HEK293 (cell line): ENCODE measurements at regions not wholly inside any gene's neighbourhood (a gene's known extent, or its start where the extent isn't known, plus 50 kb on each side); places are given as distances from the start of the nearest gene placed in this dataset.

Experiments
- CTCF ChIA-PET: fragments of 350-600 bp; formaldehyde crosslinking; extraction: SDS; loops from one replicate; lab custom pipeline; 2021; ENCODE audit warnings: antibody characterized with exemption; lab: Yijun Ruan, JAX
- POLR2A ChIA-PET: fragments of 300-600 bp; formaldehyde crosslinking; extraction: SDS; loops from one replicate; lab custom pipeline; 2020; ENCODE audit warnings: antibody characterized with exemption, inconsistent platforms; lab: Yijun Ruan, JAX
- H3K27ac ChIP-seq: fragments of 200-500 bp; sonication (Bioruptor generic); 2 replicates; pipeline ENCODE4 v1.5.1; 2014; ENCODE audit warnings: low read depth, low read length, control low read depth, inconsistent platforms; ENCODE audit errors: extremely low read depth
- H3K36me3 ChIP-seq, 2 experiments: fragments of 200-500 bp in 1 of 2; sonication (Bioruptor generic) in 1 of 2; 1 replicate in 1 of 2; 2 replicates in 1 of 2; pipeline ENCODE4 v1.5.1; 2014 to 2017; ENCODE audit warnings: inconsistent platforms in 2 of 2, low read length in 2 of 2; ENCODE audit not compliant: control insufficient read depth in 2 of 2, insufficient read depth in 1 of 2
- H3K4me1 ChIP-seq: fragments of 200-500 bp; sonication (Bioruptor generic); 2 replicates; pipeline ENCODE4 v1.5.1; 2014; ENCODE audit warnings: mild to moderate bottlenecking, low read length, inconsistent platforms; ENCODE audit not compliant: control insufficient read depth, insufficient read depth
- H3K4me3 ChIP-seq: 2 replicates; pipeline ENCODE4 v1.5.1; 2011; ENCODE audit warnings: low read depth, mild to moderate bottlenecking, control low read depth, low read length, moderate library complexity
- H3K9me3 ChIP-seq: fragments of 200-500 bp; sonication (Bioruptor generic); 2 replicates; pipeline ENCODE4 v1.5.1; 2014; ENCODE audit warnings: low read depth, low read length, inconsistent platforms; ENCODE audit not compliant: control insufficient read depth, insufficient read depth
- GLI4 ChIP-seq: fragments of 450-650 bp; formaldehyde crosslinking; IDR thresholded peaks from 2 replicates; pipeline ENCODE4 v1.5.1; 2016; ENCODE audit warnings: missing biosample characterization, missing genetic modification characterization
- KLF16 ChIP-seq: fragments of 450-650 bp; formaldehyde crosslinking; IDR thresholded peaks from 2 replicates; pipeline ENCODE4 v1.5.1; 2017; ENCODE audit warnings: missing biosample characterization, missing genetic modification characterization
- PRDM1 ChIP-seq: fragments of 450-650 bp; formaldehyde crosslinking; IDR thresholded peaks from 2 replicates; pipeline ENCODE4; 2016; ENCODE audit warnings: missing biosample characterization, missing genetic modification characterization
- TRIM28 ChIP-seq: IDR thresholded peaks from 2 replicates; pipeline ENCODE4 v1.6.1; 2011; ENCODE audit warnings: low read length, control low read depth, borderline replicate concordance
- ZBTB17 ChIP-seq: fragments of 450-650 bp; formaldehyde crosslinking; IDR thresholded peaks from 2 replicates; pipeline ENCODE4 v1.5.1; 2016; ENCODE audit warnings: missing biosample characterization, missing genetic modification characterization
- ZNF112 ChIP-seq: fragments of 450-650 bp; formaldehyde crosslinking; IDR thresholded peaks from 2 replicates; pipeline ENCODE4 v1.5.0; 2017; ENCODE audit warnings: missing biosample characterization, missing genetic modification characterization
- ZNF266 ChIP-seq: fragments of 450-650 bp; formaldehyde crosslinking; IDR thresholded peaks from 2 replicates; pipeline ENCODE4 v1.5.1; 2016; ENCODE audit warnings: missing biosample characterization, missing genetic modification characterization, low read depth
- ZNF335 ChIP-seq: fragments of 450-650 bp; formaldehyde crosslinking; conservative IDR thresholded peaks from 2 replicates; pipeline ENCODE4 v1.5.1; 2016; ENCODE audit warnings: missing biosample characterization, missing genetic modification characterization
- ZNF654 ChIP-seq: fragments of 450-650 bp; formaldehyde crosslinking; IDR thresholded peaks from 2 replicates; pipeline ENCODE4 v1.5.1; 2016; ENCODE audit warnings: low read depth, missing biosample characterization, missing genetic modification characterization
- ZNF785 ChIP-seq: fragments of 450-650 bp; formaldehyde crosslinking; IDR thresholded peaks from 2 replicates; pipeline ENCODE4 v1.5.1; 2016; ENCODE audit warnings: missing biosample characterization, missing genetic modification characterization
- TF ChIP-seq, protein P1 (sequence below): fragments of 450-650 bp; IDR thresholded peaks from 2 replicates; pipeline ENCODE4 v1.5.1; 2018; ENCODE audit warnings: missing biosample characterization, missing genetic modification characterization
- TF ChIP-seq, protein P2 (sequence below): fragments of 450-650 bp; formaldehyde crosslinking; IDR thresholded peaks from 2 replicates; pipeline ENCODE4 v1.5.1; 2016; ENCODE audit warnings: missing biosample characterization, missing genetic modification characterization
- TF ChIP-seq, protein P3 (sequence below): fragments of 450-650 bp; formaldehyde crosslinking; IDR thresholded peaks from 2 replicates; pipeline ENCODE4 v1.5.1; 2016; ENCODE audit warnings: missing biosample characterization, missing genetic modification characterization
- TF ChIP-seq, protein P4 (sequence below): sonication (generic); formaldehyde crosslinking; IDR thresholded peaks from 2 replicates; pipeline ENCODE4 v1.8.1; 2022; ENCODE audit warnings: mild to moderate bottlenecking, moderate library complexity, missing genetic modification reagents
- TF ChIP-seq, protein P5 (sequence below): fragments of 450-650 bp; formaldehyde crosslinking; optimal IDR thresholded peaks from 2 replicates; pipeline ENCODE3; 2016; ENCODE audit warnings: missing biosample characterization, mild to moderate bottlenecking, missing genetic modification characterization
- TF ChIP-seq, protein P6 (sequence below): fragments of 450-650 bp; formaldehyde crosslinking; IDR thresholded peaks from 2 replicates; pipeline ENCODE4 v1.5.1; 2016; ENCODE audit warnings: missing biosample characterization, missing genetic modification characterization
- TF ChIP-seq, protein P7 (sequence below): IDR thresholded peaks from 2 replicates; pipeline ENCODE4 v1.6.1; 2011; ENCODE audit warnings: mild to moderate bottlenecking, low read depth, low read length, borderline replicate concordance
- TF ChIP-seq, protein P8 (sequence below): fragments of 450-650 bp; formaldehyde crosslinking; IDR thresholded peaks from 2 replicates; pipeline ENCODE4 v1.5.1; 2016; ENCODE audit warnings: missing biosample characterization, missing genetic modification characterization, borderline replicate concordance

DNA sequence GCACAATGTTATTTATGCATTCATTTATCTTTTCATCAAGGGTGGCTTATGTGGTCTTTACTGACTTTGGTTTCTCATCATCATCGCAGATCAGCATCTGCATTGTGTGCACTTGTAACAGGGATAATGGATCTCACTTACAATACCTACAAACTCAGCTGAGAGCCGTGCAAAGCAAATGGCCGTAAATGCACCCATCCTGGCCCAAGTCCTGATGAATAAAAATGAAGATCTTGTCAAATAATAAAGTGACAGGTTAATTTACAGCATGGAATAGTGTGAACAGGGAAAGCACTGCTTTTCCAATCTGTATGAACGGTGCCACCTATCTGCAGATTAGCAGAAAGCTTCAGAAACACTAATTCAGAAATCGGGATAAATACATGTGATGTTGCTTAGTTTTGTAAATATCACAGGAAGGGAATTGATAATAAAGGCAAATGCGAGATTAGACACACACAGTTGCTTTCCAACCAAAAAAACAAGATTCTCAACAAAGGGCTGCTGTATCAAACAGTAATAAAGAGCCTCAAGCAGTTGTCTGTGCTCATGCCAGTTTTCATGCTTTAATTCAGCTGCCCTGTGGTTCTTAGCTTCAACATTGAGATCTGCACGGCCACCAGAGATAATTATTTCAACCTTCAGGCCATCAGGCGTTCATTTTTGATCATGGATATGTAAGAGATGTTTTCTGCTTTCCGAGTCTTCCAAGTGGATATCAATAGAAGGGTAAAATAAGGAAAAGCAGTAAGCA is 153.4 kb upstream of the POU5F2 start:
- Histone ChIP-seq H3K9me3 (no peaks in the 10 kb centered on the region), H3K27ac (no peak overlapping the region), H3K4me1 (peaks cover 7% of the 10 kb centered on the region; the same call in 1 of the 2 replicates), H3K36me3 (no peaks in the 10 kb centered on the region), H3K4me3 (no peak overlapping the region)
- ChIA-PET CTCF (interaction anchor here (0.5 to 2.0 kb wide), 18 partner anchors 10 to 1262 kb away, joined by 3 to 11 read pairs (median 4); no protein-coding TSS in a partner anchor), POLR2A (no interaction called here)
- TF ChIP-seq TRIM28 (no peak), GLI4 (tag by site-specific recombination) (no peak), ZNF785 (tag by site-specific recombination) (no peak), ZNF112 (tag by site-specific recombination) (no peak), KLF16 (no peak), ZNF335 (tag by site-specific recombination) (0 out of 2 replicates have a peak, but pooled peaks have one; percentile 19), ZNF654 (peak; percentile 50), PRDM1 (peak; percentile 45; the same call in 1 of the 2 replicates), ZNF266 (no peak), ZBTB17 (peak; percentile 37; the same call in 1 of the 2 replicates)
- TF ChIP-seq, protein P1, sequence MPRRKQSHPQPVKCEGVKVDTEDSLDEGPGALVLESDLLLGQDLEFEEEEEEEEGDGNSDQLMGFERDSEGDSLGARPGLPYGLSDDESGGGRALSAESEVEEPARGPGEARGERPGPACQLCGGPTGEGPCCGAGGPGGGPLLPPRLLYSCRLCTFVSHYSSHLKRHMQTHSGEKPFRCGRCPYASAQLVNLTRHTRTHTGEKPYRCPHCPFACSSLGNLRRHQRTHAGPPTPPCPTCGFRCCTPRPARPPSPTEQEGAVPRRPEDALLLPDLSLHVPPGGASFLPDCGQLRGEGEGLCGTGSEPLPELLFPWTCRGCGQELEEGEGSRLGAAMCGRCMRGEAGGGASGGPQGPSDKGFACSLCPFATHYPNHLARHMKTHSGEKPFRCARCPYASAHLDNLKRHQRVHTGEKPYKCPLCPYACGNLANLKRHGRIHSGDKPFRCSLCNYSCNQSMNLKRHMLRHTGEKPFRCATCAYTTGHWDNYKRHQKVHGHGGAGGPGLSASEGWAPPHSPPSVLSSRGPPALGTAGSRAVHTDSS (tag by site-specific recombination), result peak; percentile 15; the same call in 1 of the 2 replicates
- TF ChIP-seq, protein P2, sequence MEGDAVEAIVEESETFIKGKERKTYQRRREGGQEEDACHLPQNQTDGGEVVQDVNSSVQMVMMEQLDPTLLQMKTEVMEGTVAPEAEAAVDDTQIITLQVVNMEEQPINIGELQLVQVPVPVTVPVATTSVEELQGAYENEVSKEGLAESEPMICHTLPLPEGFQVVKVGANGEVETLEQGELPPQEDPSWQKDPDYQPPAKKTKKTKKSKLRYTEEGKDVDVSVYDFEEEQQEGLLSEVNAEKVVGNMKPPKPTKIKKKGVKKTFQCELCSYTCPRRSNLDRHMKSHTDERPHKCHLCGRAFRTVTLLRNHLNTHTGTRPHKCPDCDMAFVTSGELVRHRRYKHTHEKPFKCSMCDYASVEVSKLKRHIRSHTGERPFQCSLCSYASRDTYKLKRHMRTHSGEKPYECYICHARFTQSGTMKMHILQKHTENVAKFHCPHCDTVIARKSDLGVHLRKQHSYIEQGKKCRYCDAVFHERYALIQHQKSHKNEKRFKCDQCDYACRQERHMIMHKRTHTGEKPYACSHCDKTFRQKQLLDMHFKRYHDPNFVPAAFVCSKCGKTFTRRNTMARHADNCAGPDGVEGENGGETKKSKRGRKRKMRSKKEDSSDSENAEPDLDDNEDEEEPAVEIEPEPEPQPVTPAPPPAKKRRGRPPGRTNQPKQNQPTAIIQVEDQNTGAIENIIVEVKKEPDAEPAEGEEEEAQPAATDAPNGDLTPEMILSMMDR, result no peak
- TF ChIP-seq, protein P3, sequence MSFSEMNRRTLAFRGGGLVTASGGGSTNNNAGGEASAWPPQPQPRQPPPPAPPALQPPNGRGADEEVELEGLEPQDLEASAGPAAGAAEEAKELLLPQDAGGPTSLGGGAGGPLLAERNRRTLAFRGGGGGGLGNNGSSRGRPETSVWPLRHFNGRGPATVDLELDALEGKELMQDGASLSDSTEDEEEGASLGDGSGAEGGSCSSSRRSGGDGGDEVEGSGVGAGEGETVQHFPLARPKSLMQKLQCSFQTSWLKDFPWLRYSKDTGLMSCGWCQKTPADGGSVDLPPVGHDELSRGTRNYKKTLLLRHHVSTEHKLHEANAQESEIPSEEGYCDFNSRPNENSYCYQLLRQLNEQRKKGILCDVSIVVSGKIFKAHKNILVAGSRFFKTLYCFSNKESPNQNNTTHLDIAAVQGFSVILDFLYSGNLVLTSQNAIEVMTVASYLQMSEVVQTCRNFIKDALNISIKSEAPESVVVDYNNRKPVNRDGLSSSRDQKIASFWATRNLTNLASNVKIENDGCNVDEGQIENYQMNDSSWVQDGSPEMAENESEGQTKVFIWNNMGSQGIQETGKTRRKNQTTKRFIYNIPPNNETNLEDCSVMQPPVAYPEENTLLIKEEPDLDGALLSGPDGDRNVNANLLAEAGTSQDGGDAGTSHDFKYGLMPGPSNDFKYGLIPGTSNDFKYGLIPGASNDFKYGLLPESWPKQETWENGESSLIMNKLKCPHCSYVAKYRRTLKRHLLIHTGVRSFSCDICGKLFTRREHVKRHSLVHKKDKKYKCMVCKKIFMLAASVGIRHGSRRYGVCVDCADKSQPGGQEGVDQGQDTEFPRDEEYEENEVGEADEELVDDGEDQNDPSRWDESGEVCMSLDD (tag by site-specific recombination), result no peak
- TF ChIP-seq, protein P4, sequence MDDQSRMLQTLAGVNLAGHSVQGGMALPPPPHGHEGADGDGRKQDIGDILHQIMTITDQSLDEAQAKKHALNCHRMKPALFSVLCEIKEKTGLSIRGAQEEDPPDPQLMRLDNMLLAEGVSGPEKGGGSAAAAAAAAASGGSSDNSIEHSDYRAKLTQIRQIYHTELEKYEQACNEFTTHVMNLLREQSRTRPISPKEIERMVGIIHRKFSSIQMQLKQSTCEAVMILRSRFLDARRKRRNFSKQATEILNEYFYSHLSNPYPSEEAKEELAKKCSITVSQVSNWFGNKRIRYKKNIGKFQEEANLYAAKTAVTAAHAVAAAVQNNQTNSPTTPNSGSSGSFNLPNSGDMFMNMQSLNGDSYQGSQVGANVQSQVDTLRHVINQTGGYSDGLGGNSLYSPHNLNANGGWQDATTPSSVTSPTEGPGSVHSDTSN (CRISPR knock-in tag), result no peak
- TF ChIP-seq, protein P5, sequence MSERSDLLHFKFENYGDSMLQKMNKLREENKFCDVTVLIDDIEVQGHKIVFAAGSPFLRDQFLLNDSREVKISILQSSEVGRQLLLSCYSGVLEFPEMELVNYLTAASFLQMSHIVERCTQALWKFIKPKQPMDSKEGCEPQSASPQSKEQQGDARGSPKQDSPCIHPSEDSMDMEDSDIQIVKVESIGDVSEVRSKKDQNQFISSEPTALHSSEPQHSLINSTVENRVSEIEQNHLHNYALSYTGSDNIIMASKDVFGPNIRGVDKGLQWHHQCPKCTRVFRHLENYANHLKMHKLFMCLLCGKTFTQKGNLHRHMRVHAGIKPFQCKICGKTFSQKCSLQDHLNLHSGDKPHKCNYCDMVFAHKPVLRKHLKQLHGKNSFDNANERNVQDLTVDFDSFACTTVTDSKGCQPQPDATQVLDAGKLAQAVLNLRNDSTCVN, result no peak
- TF ChIP-seq, protein P6, sequence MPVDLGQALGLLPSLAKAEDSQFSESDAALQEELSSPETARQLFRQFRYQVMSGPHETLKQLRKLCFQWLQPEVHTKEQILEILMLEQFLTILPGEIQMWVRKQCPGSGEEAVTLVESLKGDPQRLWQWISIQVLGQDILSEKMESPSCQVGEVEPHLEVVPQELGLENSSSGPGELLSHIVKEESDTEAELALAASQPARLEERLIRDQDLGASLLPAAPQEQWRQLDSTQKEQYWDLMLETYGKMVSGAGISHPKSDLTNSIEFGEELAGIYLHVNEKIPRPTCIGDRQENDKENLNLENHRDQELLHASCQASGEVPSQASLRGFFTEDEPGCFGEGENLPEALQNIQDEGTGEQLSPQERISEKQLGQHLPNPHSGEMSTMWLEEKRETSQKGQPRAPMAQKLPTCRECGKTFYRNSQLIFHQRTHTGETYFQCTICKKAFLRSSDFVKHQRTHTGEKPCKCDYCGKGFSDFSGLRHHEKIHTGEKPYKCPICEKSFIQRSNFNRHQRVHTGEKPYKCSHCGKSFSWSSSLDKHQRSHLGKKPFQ (tag by site-specific recombination), result peak; percentile 95
- TF ChIP-seq, protein P7, sequence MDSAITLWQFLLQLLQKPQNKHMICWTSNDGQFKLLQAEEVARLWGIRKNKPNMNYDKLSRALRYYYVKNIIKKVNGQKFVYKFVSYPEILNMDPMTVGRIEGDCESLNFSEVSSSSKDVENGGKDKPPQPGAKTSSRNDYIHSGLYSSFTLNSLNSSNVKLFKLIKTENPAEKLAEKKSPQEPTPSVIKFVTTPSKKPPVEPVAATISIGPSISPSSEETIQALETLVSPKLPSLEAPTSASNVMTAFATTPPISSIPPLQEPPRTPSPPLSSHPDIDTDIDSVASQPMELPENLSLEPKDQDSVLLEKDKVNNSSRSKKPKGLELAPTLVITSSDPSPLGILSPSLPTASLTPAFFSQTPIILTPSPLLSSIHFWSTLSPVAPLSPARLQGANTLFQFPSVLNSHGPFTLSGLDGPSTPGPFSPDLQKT, result no peak
- TF ChIP-seq, protein P8, sequence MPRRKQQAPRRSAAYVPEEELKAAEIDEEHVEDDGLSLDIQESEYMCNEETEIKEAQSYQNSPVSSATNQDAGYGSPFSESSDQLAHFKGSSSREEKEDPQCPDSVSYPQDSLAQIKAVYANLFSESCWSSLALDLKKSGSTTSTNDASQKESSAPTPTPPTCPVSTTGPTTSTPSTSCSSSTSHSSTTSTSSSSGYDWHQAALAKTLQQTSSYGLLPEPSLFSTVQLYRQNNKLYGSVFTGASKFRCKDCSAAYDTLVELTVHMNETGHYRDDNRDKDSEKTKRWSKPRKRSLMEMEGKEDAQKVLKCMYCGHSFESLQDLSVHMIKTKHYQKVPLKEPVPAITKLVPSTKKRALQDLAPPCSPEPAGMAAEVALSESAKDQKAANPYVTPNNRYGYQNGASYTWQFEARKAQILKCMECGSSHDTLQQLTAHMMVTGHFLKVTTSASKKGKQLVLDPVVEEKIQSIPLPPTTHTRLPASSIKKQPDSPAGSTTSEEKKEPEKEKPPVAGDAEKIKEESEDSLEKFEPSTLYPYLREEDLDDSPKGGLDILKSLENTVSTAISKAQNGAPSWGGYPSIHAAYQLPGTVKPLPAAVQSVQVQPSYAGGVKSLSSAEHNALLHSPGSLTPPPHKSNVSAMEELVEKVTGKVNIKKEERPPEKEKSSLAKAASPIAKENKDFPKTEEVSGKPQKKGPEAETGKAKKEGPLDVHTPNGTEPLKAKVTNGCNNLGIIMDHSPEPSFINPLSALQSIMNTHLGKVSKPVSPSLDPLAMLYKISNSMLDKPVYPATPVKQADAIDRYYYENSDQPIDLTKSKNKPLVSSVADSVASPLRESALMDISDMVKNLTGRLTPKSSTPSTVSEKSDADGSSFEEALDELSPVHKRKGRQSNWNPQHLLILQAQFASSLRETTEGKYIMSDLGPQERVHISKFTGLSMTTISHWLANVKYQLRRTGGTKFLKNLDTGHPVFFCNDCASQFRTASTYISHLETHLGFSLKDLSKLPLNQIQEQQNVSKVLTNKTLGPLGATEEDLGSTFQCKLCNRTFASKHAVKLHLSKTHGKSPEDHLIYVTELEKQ, result no peak
